Fibroblast of gingiva (primary cell): ENCODE measurements at regions not wholly inside any gene's neighbourhood (a gene's known extent, or its start where the extent isn't known, plus 50 kb on each side); places are given as distances from the start of the nearest gene placed in this dataset.

Experiments used
- DNase-seq: peaks from one replicate; pipeline ENCODE4 v3.0.0-alpha.2; 2011; ENCODE audit warnings: low read depth

- no peak for DNase-seq
These were observed 174.9 kb upstream of the KCNJ16 start for GRCh38 chr17:69900101-69900500.

GRCh38 chr17:69900829-69901228, 174.2 kb upstream of the KCNJ16 start:
- no peak for DNase-seq

- DNase-seq, result no peak
These were observed 168.7 kb upstream of the KCNJ16 start for GRCh38 chr17:69906306-69906705.

GRCh38 chr17:69907132-69907847, 167.7 kb upstream of the KCNJ16 start:
- no peak for DNase-seq

- DNase-seq, result peak; percentile 67
These were observed 166.2 kb upstream of the KCNJ16 start for GRCh38 chr17:69908626-69909368.

GRCh38 chr17:69909389-69909788, 165.6 kb upstream of the KCNJ16 start:
- no peak for DNase-seq

- no peak for DNase-seq
These were observed 162.2 kb upstream of the KCNJ16 start for GRCh38 chr17:69912805-69913204.

GRCh38 chr17:69913216-69913615, 161.8 kb upstream of the KCNJ16 start:
- peak; percentile 10 for DNase-seq

- DNase-seq, result no peak
These were observed 161.4 kb upstream of the KCNJ16 start for GRCh38 chr17:69913616-69914015.

- DNase-seq, result no peak
These were observed 160.5 kb upstream of the KCNJ16 start for GRCh38 chr17:69914520-69914919.

- no peak for DNase-seq
These were observed 158.3 kb upstream of the KCNJ16 start for GRCh38 chr17:69916761-69917160.

- no peak for DNase-seq
These were observed 156.9 kb upstream of the KCNJ16 start for GRCh38 chr17:69918164-69918563.

- DNase-seq, result no peak
These were observed 155.2 kb upstream of the KCNJ16 start for GRCh38 chr17:69919789-69920188.

GRCh38 chr17:69921046-69921445, 154.0 kb upstream of the KCNJ16 start:
- no peak for DNase-seq

GRCh38 chr17:69928611-69929010, 146.4 kb upstream of the KCNJ16 start:
- DNase-seq, result no peak

- no peak for DNase-seq
These were observed 138.0 kb upstream of the KCNJ16 start for GRCh38 chr17:69936996-69937395.

- DNase-seq, result no peak
These were observed 132.0 kb upstream of the KCNJ16 start for GRCh38 chr17:69943058-69943457.

GRCh38 chr17:69944406-69944805, 130.6 kb upstream of the KCNJ16 start:
- no peak for DNase-seq

GRCh38 chr17:69945698-69946185, 129.3 kb upstream of the KCNJ16 start:
- DNase-seq, result peak; percentile 50

- no peak for DNase-seq
These were observed 127.8 kb upstream of the KCNJ16 start for GRCh38 chr17:69947027-69947759.

- no peak for DNase-seq
These were observed 126.6 kb upstream of the KCNJ16 start for GRCh38 chr17:69948406-69948805.

GRCh38 chr17:69949496-69949895, 125.5 kb upstream of the KCNJ16 start:
- no peak for DNase-seq
